ENCODE measurements at regions not wholly inside any gene's neighbourhood (a gene's known extent, or its start where the extent isn't known, plus 50 kb on each side); places are given as distances from the start of the nearest gene placed in this dataset.

DNA sequence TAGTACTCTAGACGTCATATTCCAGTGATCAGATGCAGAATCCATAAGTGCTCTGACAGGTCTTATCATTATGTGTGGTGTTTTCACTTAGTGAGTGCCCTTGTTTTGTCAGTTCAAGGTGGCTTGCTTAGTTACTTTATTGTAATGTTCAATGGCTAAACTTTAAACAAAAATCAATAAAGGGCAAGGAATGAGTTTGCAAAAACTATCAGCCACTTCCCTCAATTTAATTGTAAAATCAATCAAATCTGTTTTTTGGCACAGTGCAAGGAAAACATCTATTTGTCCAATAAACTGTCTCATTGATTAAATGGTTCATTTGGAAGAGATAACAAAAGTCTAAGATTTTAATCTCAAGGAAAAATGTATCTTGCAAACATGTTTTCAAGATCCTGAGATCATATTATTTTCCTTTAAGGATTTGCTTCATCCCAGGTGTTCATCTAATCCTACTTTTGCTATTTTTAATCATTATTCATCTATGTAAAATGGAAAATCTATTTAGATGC, 59.6 kb upstream of the EEA1 start (continued):
- TF ChIP-seq EGR1 (IDR thresholded peaks at IDR 0.05; ENCODE audit: borderline replicate concordance, low read depth, low read length) (no peak), POU5F1 (IDR thresholded peaks at IDR 0.05; ENCODE audit: low read depth, low read length) (no peak), YY1 (IDR thresholded peaks at IDR 0.05; ENCODE audit: low read depth, low read length) (no peak), SUZ12 (IDR thresholded peaks at IDR 0.05; ENCODE audit: low read length) (no peak), POLR2A (IDR thresholded peaks at IDR 0.05; ENCODE audit: control extremely low read depth in 1 of 2, low read depth in 2 of 2, low read length in 2 of 2) (no peak), KDM4A (IDR thresholded peaks at IDR 0.05; ENCODE audit: low read depth, low read length, severe bottlenecking) (no peak)

Measured in H1 (cell line).